Suprapubic skin (tissue), 3 donors: ENCODE measurements at regions not wholly inside any gene's neighbourhood (a gene's known extent, or its start where the extent isn't known, plus 50 kb on each side); places are given as distances from the start of the nearest gene placed in this dataset.

Experiments used
- EP300 ChIP-seq: sonication (generic); formaldehyde crosslinking; IDR thresholded peaks from one replicate; pipeline ENCODE4 v1.6.1; 2017; ENCODE audit warnings: antibody characterized with exemption
- POLR2A ChIP-seq, 2 donors: fragments of 450-650 bp; IDR thresholded peaks; one replicate each; pipeline ENCODE4 v1.6.1; 2017; ENCODE audit warnings: antibody characterized with exemption in 2 of 2, mild to moderate bottlenecking in 2 of 2, moderate library complexity in 2 of 2
- TF ChIP-seq, protein P1 (sequence below), 2 donors: fragments of 200-600 bp in 1 of 2; fragments of 450-650 bp in 1 of 2; sonication (generic) in 1 of 2; IDR thresholded peaks; one replicate each; pipeline ENCODE4 v1.5.1; 2016 to 2019; ENCODE audit warnings: antibody characterized with exemption in 2 of 2, mild to moderate bottlenecking in 1 of 2, moderate library complexity in 1 of 2

DNA sequence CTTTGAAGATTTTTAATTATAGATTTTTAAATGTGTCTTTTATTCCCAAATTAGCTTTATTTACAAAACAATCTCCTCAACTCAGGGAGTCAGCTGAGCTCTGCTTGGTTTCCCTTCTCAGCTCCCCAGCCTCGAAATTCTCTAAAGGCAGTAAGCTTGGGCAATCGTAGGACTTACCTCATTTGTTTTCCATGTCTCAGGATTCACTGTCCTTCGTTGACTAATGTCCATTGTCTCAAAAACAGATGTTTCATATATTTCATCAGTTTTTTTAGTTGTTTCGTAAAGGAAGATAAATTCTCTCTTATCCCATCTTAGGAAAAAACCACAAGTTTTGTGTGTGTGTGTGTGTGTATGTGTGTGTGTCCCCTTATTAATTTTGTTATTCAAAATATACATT is 102.2 kb upstream of the ADGRF1 start:
- no peak for TF ChIP-seq EP300
- TF ChIP-seq, protein P1, sequence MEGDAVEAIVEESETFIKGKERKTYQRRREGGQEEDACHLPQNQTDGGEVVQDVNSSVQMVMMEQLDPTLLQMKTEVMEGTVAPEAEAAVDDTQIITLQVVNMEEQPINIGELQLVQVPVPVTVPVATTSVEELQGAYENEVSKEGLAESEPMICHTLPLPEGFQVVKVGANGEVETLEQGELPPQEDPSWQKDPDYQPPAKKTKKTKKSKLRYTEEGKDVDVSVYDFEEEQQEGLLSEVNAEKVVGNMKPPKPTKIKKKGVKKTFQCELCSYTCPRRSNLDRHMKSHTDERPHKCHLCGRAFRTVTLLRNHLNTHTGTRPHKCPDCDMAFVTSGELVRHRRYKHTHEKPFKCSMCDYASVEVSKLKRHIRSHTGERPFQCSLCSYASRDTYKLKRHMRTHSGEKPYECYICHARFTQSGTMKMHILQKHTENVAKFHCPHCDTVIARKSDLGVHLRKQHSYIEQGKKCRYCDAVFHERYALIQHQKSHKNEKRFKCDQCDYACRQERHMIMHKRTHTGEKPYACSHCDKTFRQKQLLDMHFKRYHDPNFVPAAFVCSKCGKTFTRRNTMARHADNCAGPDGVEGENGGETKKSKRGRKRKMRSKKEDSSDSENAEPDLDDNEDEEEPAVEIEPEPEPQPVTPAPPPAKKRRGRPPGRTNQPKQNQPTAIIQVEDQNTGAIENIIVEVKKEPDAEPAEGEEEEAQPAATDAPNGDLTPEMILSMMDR (IDR thresholded peaks at IDR 0.05): no peak
- no peak for TF ChIP-seq POLR2A (IDR thresholded peaks at IDR 0.05)
